Peyer's patch (tissue), 4 donors: ENCODE measurements at regions not wholly inside any gene's neighbourhood (a gene's known extent, or its start where the extent isn't known, plus 50 kb on each side); places are given as distances from the start of the nearest gene placed in this dataset.

Experiments
- POLR2A ChIP-seq, 2 donors: fragments of 450-650 bp; IDR thresholded peaks; one replicate each; pipeline ENCODE4 v1.5.1; 2017; ENCODE audit warnings: antibody characterized with exemption in 2 of 2, mild to moderate bottlenecking in 2 of 2, moderate library complexity in 2 of 2
- TF ChIP-seq, protein P1 (sequence below), 6 experiments: fragments of 450-650 bp in 4 of 6; fragments of 200-600 bp in 2 of 6; sonication (generic) in 1 of 6; IDR thresholded peaks; one replicate each; pipeline ENCODE4 v1.5.1; 2017 to 2019; ENCODE audit warnings: antibody characterized with exemption in 6 of 6, mild to moderate bottlenecking in 3 of 6, moderate library complexity in 1 of 6

GRCh38 chr13:105630431-105630830 lies 905.0 kb downstream of the EFNB2 start:
- TF ChIP-seq, protein P1, sequence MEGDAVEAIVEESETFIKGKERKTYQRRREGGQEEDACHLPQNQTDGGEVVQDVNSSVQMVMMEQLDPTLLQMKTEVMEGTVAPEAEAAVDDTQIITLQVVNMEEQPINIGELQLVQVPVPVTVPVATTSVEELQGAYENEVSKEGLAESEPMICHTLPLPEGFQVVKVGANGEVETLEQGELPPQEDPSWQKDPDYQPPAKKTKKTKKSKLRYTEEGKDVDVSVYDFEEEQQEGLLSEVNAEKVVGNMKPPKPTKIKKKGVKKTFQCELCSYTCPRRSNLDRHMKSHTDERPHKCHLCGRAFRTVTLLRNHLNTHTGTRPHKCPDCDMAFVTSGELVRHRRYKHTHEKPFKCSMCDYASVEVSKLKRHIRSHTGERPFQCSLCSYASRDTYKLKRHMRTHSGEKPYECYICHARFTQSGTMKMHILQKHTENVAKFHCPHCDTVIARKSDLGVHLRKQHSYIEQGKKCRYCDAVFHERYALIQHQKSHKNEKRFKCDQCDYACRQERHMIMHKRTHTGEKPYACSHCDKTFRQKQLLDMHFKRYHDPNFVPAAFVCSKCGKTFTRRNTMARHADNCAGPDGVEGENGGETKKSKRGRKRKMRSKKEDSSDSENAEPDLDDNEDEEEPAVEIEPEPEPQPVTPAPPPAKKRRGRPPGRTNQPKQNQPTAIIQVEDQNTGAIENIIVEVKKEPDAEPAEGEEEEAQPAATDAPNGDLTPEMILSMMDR (IDR thresholded peaks at IDR 0.05) = no peak
- TF ChIP-seq POLR2A (IDR thresholded peaks at IDR 0.05) = no peak
